ENCODE measurements at regions not wholly inside any gene's neighbourhood (a gene's known extent, or its start where the extent isn't known, plus 50 kb on each side); places are given as distances from the start of the nearest gene placed in this dataset.

DNA sequence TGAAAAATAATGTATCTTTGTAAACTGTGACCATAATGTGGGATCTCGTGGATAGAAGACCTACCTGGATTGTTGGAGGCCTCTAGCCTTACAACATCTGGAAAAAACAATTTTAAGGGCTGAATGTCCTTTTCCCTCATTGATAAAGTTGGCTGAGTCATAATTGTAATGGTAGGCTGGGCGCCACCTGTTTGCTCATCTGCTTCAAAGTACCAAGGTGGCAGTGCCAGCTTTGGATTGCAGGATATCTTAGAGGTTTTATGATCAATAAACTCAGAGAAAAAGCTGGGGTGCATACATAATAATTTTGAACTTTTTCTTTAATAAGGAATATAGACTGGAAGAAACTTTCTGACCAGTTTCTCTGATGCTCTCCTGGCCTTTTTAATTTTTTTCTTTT lies 653.4 kb downstream of the MMUT start:
- no peak for DNase-seq

DNA sequence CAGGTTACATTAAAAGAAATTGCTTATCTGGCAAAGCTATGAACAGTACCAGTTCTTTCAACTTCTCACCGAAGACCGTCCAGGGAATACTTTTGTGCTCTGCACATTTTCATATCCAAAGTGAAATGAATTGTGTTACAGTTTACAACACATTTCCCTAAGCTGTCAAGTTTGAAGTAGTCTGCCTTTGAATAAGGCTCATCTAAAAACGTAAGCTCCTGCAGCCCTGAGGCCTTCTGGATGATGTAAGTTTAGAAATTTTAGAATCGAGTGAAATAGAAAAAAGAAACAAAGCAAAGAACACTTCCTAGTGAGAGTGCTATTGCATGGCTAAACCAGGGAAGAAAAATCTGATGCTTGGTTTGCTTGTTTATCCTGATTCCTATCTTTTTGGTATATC lies 653.8 kb downstream of the MMUT start:
- no peak for DNase-seq

DNA sequence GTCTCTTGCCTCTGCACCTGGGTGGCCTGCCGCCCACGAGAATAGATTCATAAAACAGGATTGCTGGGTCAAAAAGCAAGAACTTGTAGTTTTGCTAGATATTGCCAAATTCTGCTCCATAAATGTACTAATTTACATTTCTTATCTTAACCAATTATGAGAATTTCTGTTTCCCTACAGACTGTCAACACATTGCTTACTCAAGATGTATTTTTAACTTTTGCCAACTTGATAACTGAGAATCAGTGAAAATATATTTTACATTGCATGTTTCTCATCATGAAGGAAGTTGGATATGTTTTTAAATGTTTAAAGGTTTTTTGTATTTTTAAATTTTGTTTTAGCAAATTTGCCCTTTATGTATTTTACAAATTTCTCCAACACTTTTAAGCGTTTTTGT lies 664.8 kb downstream of the MMUT start:
- DNase-seq, result no peak

- no peak for DNase-seq
Measured at GRCh38 chr6:48782225-48782624, 671.2 kb upstream of the PTCHD4 start.

DNA sequence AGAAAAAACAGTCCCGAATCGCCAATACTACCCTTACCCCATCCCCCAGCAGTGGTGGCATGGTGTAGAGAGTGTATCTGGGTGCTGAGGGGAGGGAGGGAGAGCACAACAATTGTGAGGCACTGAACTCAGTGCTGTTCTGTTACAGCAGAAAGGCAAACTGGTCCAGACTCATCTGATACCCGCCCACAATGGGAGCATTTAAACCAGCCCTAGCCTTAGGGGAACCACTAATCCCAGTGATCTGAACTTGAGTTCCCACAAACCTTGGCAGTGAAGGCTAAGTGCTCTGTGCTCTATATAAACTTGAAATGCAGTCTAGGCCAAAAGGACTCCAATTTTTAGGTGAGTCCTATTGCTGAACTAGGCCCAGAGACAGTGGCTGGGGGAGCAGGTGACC lies 666.4 kb upstream of the PTCHD4 start:
- no peak for DNase-seq

DNA sequence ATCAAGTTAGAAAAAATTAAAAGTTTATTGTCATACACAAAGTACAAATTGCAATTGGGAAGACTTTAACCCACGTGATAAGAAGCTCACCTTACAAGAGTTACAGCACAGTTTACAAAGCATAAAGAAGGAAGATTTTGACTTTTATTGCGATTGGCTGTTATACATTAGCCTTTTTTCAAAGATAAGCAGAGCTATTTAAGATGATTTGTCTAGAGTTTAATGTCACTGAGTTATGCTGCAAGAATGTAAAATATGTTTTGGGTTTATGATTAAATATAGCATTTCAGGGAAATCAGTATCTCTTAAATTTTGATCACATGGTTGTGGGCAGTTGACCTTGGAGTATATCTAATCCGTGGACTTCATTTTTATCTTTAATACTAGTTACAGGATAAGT lies 664.2 kb upstream of the PTCHD4 start:
- no peak for DNase-seq

DNA sequence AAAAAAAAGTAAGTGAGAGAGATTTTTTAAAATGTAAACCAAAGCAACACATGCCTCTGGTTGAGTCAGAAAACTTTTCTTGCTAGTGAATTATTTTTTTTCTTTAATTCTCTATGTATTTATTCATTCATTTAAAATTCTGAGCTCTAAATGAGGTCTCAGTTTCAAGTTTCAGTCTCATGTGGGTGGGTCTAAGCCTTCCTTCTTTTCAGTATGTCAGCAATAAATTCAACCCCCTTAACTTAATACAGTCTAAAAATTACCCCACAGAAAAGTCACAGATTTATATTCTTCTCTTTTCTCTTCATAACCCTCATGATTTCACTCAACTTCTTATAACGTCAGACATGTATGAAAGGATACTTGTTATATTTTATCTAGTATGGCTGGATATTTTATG lies 663.3 kb upstream of the PTCHD4 start:
- DNase-seq, result no peak

GRCh38 chr6:48766349-48766748 lies 655.4 kb upstream of the PTCHD4 start:
- DNase-seq, result no peak

- peak; percentile 67 to 75 for DNase-seq
Measured at GRCh38 chr6:48765352-48765961, 654.5 kb upstream of the PTCHD4 start.

- no peak for DNase-seq
Measured at GRCh38 chr6:48764286-48765044, 653.5 kb upstream of the PTCHD4 start.

- no peak for DNase-seq
Measured at GRCh38 chr6:48757661-48758060, 646.7 kb upstream of the PTCHD4 start.

DNA sequence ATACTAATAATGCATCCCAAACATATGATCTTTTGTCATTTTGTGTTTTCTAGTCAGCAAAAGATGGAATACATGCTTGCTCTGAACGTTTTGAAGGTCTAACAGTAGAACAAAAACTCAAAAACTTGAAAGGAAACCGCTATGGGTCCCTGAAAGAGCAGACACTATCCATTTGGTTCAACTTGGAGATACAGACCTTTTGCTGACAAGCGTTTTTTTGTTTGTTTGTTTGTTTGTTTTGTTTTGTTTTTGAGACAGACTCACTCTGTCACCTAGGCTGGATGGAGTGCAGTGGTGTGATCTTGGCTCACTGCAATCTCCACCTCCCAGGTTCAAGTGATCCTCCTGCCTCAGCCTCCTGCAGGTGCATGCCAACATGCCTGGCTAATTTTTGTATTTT lies 644.3 kb upstream of the PTCHD4 start:
- no peak for DNase-seq

DNA sequence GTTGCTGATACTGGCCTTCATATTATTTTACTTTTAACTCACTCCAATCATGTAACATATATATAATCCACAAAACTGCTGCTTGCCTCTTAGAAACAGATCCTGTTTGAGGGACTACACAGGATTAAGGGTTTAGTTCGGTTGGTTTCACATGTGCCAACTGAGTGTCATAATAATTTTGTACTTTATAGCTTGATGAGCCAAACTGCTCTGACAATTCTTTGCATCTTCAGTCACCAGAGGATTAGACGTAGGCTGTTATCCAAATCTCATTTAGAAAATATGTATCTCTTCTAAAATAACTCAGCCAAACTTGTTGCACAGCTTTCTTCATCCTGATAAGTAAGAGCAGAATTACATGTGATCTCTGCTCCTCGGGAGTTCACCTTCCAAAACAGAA lies 643.6 kb upstream of the PTCHD4 start:
- DNase-seq, result no peak

DNA sequence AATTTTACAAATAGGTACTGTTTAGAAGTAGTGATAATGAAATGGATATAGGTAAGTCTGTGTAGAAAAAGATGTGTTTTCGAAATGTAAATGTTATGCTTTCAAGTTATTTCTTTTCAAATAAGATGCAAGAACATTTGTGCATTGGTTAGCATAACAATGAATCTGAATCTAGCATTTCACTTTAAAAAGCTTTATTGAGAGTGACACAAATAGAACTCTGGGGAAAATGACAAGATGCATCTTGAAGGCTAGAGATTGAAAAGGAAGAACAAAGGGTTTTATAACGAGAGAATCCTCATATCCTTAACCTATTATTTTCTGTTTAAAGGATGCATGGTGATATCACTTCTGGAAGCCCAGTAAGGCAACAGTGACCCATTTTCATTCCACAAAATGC lies 639.9 kb upstream of the PTCHD4 start:
- DNase-seq, result no peak

- no peak for DNase-seq
Measured at GRCh38 chr6:48747471-48747870, 636.5 kb upstream of the PTCHD4 start.

- no peak for DNase-seq
Measured at GRCh38 chr6:48747040-48747439, 636.0 kb upstream of the PTCHD4 start.

DNA sequence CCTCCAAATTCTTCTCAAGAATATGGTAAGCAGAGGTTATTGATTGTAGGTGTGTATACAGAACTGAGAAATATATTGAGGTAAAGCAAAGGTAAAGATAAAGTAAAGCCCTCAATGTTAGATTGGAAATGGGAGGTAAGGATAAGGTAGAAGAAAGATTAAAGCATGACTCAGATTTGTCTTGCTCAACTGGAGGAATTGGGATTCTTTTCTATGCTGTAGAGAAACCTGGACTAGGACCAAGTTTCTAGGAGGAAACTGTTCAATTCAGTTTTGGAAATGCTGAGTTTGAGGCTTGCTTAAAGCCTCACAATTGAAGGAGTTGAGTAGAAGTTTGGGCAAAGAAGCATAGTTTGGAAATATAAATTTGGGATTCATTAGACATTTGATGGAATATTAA lies 634.0 kb upstream of the PTCHD4 start:
- no peak for DNase-seq

- DNase-seq, result no peak
Measured at GRCh38 chr6:48743738-48744137, 632.7 kb upstream of the PTCHD4 start.

GRCh38 chr6:48736501-48737206 lies 625.7 kb upstream of the PTCHD4 start:
- DNase-seq, result no peak

GRCh38 chr6:48735846-48736245 lies 624.8 kb upstream of the PTCHD4 start:
- DNase-seq, result no peak

GRCh38 chr6:48733581-48733980 lies 622.6 kb upstream of the PTCHD4 start:
- DNase-seq, result no peak

GRCh38 chr6:48714699-48715098 lies 603.7 kb upstream of the PTCHD4 start:
- no peak for DNase-seq

- DNase-seq, result peak; percentile 63 to 86
Measured at GRCh38 chr6:48714250-48714649, 603.3 kb upstream of the PTCHD4 start.

DNA sequence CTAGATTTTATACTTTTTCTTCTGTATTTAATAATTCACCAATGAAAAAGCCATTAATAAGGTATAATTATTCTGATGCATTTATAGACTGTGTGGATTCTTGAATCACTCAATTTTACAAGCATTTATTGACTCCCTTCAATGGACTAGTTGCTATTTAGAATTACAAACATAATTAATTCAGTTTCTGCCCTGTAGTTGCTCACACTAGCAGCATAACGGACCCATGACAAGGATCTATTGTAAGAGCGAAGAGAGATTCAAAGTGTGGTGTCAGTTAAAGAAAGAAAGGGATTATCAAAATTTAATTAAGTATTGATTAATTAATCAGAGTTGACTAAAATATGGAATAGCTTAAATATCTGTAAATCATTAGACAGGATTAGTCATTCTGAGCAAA lies 602.6 kb upstream of the PTCHD4 start:
- DNase-seq, result no peak
